RWPE2 (cell line): ENCODE measurements at regions not wholly inside any gene's neighbourhood (a gene's known extent, or its start where the extent isn't known, plus 50 kb on each side); places are given as distances from the start of the nearest gene placed in this dataset.

Experiments used
- ATAC-seq: fragments of 200-7000 bp; cut with Tn5 transposase; 3 replicates; pipeline ENCODE4 v1.9.1; 2021; ENCODE audit warnings: low read depth
- DNase-seq: peaks from one replicate; pipeline ENCODE4 v3.0.0-alpha.2; 2020; ENCODE audit warnings: low spot score
- H3K27ac ChIP-seq: fragments of 450-650 bp; 2 replicates; pipeline ENCODE4 v1.5.1; 2017; ENCODE audit warnings: mild to moderate bottlenecking; ENCODE audit not compliant: poor library complexity, severe bottlenecking
- H3K27me3 ChIP-seq: fragments of 250-450 bp; sonication (Bioruptor Pico); 2 replicates; pipeline ENCODE4 v1.5.1; 2021; ENCODE audit warnings: mild to moderate bottlenecking, moderate library complexity; ENCODE audit not compliant: insufficient read depth, poor library complexity, severe bottlenecking
- H3K36me3 ChIP-seq: fragments of 250-450 bp; sonication (Bioruptor Pico); 2 replicates; pipeline ENCODE4 v1.5.1; 2020; ENCODE audit warnings: low read depth, mild to moderate bottlenecking, moderate library complexity
- H3K4me1 ChIP-seq: fragments of 250-450 bp; sonication (Bioruptor Pico); 2 replicates; pipeline ENCODE4 v1.5.1; 2021; ENCODE audit warnings: mild to moderate bottlenecking, moderate library complexity; ENCODE audit not compliant: insufficient read depth, poor library complexity, severe bottlenecking
- H3K4me3 ChIP-seq: fragments of 250-450 bp; sonication (Bioruptor Pico); 2 replicates; pipeline ENCODE4 v1.5.1; 2021; ENCODE audit warnings: mild to moderate bottlenecking, moderate library complexity; ENCODE audit not compliant: severe bottlenecking
- H3K9me3 ChIP-seq: fragments of 250-450 bp; sonication (Bioruptor Pico); 2 replicates; pipeline ENCODE4 v1.5.1; 2021; ENCODE audit warnings: mild to moderate bottlenecking, moderate library complexity; ENCODE audit not compliant: severe bottlenecking
- CTCF ChIP-seq: fragments of 450-650 bp; IDR thresholded peaks from one replicate; pipeline ENCODE4 v1.5.1; 2017; ENCODE audit warnings: mild to moderate bottlenecking, moderate library complexity; ENCODE audit not compliant: poor library complexity, severe bottlenecking

- no peak for TF ChIP-seq CTCF
- no peak overlapping the region for H3K27ac ChIP-seq
- ATAC-seq: no peak
- no peaks in the 10 kb centered on the region for H3K4me1 ChIP-seq
- DNase-seq: no peak
- H3K4me3 ChIP-seq: no peak overlapping the region
- peaks cover 7% of the 10 kb centered on the region for H3K27me3 ChIP-seq
- H3K9me3 ChIP-seq: no peaks in the 10 kb centered on the region
- H3K36me3 ChIP-seq: no peaks in the 10 kb centered on the region
Measured at GRCh38 chr3:76651784-76652183, 388.1 kb upstream of the ROBO2 start.

GRCh38 chr3:76652524-76652923 is 387.4 kb upstream of the ROBO2 start:
- Histone ChIP-seq H3K9me3 (no peaks in the 10 kb centered on the region), H3K27ac (no peak overlapping the region), H3K27me3 (peaks cover 7% of the 10 kb centered on the region), H3K4me3 (no peak overlapping the region), H3K4me1 (no peaks in the 10 kb centered on the region), H3K36me3 (no peaks in the 10 kb centered on the region)
- DNase-seq (no peak), ATAC-seq (no peak)
- TF ChIP-seq CTCF: no peak

- H3K4me3 ChIP-seq: no peak overlapping the region
- H3K36me3 ChIP-seq: no peaks in the 10 kb centered on the region
- no peaks in the 10 kb centered on the region for H3K9me3 ChIP-seq
- no peak overlapping the region for H3K27ac ChIP-seq
- no peaks in the 10 kb centered on the region for H3K4me1 ChIP-seq
- no peak for ATAC-seq
- H3K27me3 ChIP-seq: peaks cover 7% of the 10 kb centered on the region
- no peak for DNase-seq
- TF ChIP-seq CTCF: no peak
Measured at GRCh38 chr3:76653640-76654251, 386.2 kb upstream of the ROBO2 start.

GRCh38 chr3:76656531-76657070 is 383.3 kb upstream of the ROBO2 start:
- no peak for TF ChIP-seq CTCF

GRCh38 chr3:76657909-76658308 is 382.0 kb upstream of the ROBO2 start:
- TF ChIP-seq CTCF: no peak
- Histone ChIP-seq H3K9me3 (no peaks in the 10 kb centered on the region), H3K4me1 (no peaks in the 10 kb centered on the region), H3K36me3 (no peaks in the 10 kb centered on the region), H3K27me3 (no peaks in the 10 kb centered on the region), H3K27ac (no peak overlapping the region), H3K4me3 (no peak overlapping the region)
- ATAC-seq: no peak
- no peak for DNase-seq

More at GRCh38 chr3:76656531-76657070, 383.3 kb upstream of the ROBO2 start:
- H3K27me3 ChIP-seq: no peaks in the 10 kb centered on the region
- ATAC-seq (no peak), DNase-seq (no peak)
- no peak overlapping the region for H3K27ac ChIP-seq
- no peaks in the 10 kb centered on the region for H3K9me3 ChIP-seq
- H3K4me3 ChIP-seq: no peak overlapping the region
- no peaks in the 10 kb centered on the region for H3K36me3 ChIP-seq
- no peaks in the 10 kb centered on the region for H3K4me1 ChIP-seq
